ENCODE measurements at regions not wholly inside any gene's neighbourhood (a gene's known extent, or its start where the extent isn't known, plus 50 kb on each side); places are given as distances from the start of the nearest gene placed in this dataset.

- Histone ChIP-seq H3K9ac (ENCODE audit: low read length) (no peak overlapping the region), H3K9me3 (replicated peaks; ENCODE audit: insufficient read depth, low read length) (no peaks in the 10 kb centered on the region), H3K4me2 (ENCODE audit: low read depth, low read length) (no peak overlapping the region), H3F3A (ENCODE audit: insufficient read depth, low read length) (no peaks in the 10 kb centered on the region), H3K9me2 (replicated peaks; ENCODE audit: insufficient read depth, low read length) (no peaks in the 10 kb centered on the region), H3K4me1 (ENCODE audit: low read length) (no peaks in the 10 kb centered on the region), H2AFZ (ENCODE audit: low read length) (no peak overlapping the region), H3K27ac (ENCODE audit: low read length) (no peak overlapping the region), H3K4me3 (ENCODE audit: low read length) (no peak overlapping the region), H4K20me1 (ENCODE audit: insufficient read depth, low read length) (no peaks in the 10 kb centered on the region), H3K27me3 (replicated peaks; ENCODE audit: insufficient read depth, low read length) (no peaks in the 10 kb centered on the region), H3K79me2 (ENCODE audit: low read length) (no peaks in the 10 kb centered on the region), H3K36me3 (replicated peaks; ENCODE audit: insufficient read depth, low read length) (no peaks in the 10 kb centered on the region)
- TF ChIP-seq EZH2phosphoT487 (IDR thresholded peaks at IDR 0.05; ENCODE audit: low read length) = no peak
- no peak for TF ChIP-seq CTCF (IDR thresholded peaks at IDR 0.05; ENCODE audit: low read length)
- no peak for TF ChIP-seq EZH2 (optimal IDR thresholded peaks at IDR 0.05; ENCODE audit: low read depth, low read length)
- no peak for DNase-seq
Measured at GRCh38 chr4:164221631-164222030, 532.3 kb upstream of the SMIM31 start.

- Histone ChIP-seq H3K4me2 (ENCODE audit: low read depth, low read length) (no peak overlapping the region), H3K9me3 (replicated peaks; ENCODE audit: insufficient read depth, low read length) (no peaks in the 10 kb centered on the region), H2AFZ (ENCODE audit: low read length) (no peak overlapping the region), H3K79me2 (ENCODE audit: low read length) (no peaks in the 10 kb centered on the region), H3K4me1 (ENCODE audit: low read length) (no peaks in the 10 kb centered on the region), H3K9ac (ENCODE audit: low read length) (no peak overlapping the region), H3F3A (ENCODE audit: insufficient read depth, low read length) (no peaks in the 10 kb centered on the region), H3K27ac (ENCODE audit: low read length) (no peak overlapping the region), H3K4me3 (ENCODE audit: low read length) (no peak overlapping the region), H3K27me3 (replicated peaks; ENCODE audit: insufficient read depth, low read length) (no peaks in the 10 kb centered on the region), H3K9me2 (replicated peaks; ENCODE audit: insufficient read depth, low read length) (no peaks in the 10 kb centered on the region), H4K20me1 (ENCODE audit: insufficient read depth, low read length) (no peaks in the 10 kb centered on the region), H3K36me3 (replicated peaks; ENCODE audit: insufficient read depth, low read length) (no peaks in the 10 kb centered on the region)
- DNase-seq = no peak
- TF ChIP-seq CTCF (IDR thresholded peaks at IDR 0.05; ENCODE audit: low read length) (no peak), EZH2phosphoT487 (IDR thresholded peaks at IDR 0.05; ENCODE audit: low read length) (no peak), EZH2 (optimal IDR thresholded peaks at IDR 0.05; ENCODE audit: low read depth, low read length) (no peak)
Measured at GRCh38 chr4:164224871-164225270, 529.1 kb upstream of the SMIM31 start.

- Histone ChIP-seq H3K27me3 (replicated peaks; ENCODE audit: insufficient read depth, low read length) (no peaks in the 10 kb centered on the region), H3K4me1 (ENCODE audit: low read length) (no peaks in the 10 kb centered on the region), H3F3A (ENCODE audit: insufficient read depth, low read length) (no peaks in the 10 kb centered on the region), H3K36me3 (replicated peaks; ENCODE audit: insufficient read depth, low read length) (no peaks in the 10 kb centered on the region), H3K9me2 (replicated peaks; ENCODE audit: insufficient read depth, low read length) (no peaks in the 10 kb centered on the region), H3K79me2 (ENCODE audit: low read length) (no peaks in the 10 kb centered on the region), H3K4me3 (ENCODE audit: low read length) (no peak overlapping the region), H3K9me3 (replicated peaks; ENCODE audit: insufficient read depth, low read length) (no peaks in the 10 kb centered on the region), H3K27ac (ENCODE audit: low read length) (no peak overlapping the region), H3K9ac (ENCODE audit: low read length) (no peak overlapping the region), H2AFZ (ENCODE audit: low read length) (no peak overlapping the region), H4K20me1 (ENCODE audit: insufficient read depth, low read length) (no peaks in the 10 kb centered on the region), H3K4me2 (ENCODE audit: low read depth, low read length) (no peak overlapping the region)
- DNase-seq = no peak
- no peak for TF ChIP-seq EZH2phosphoT487 (IDR thresholded peaks at IDR 0.05; ENCODE audit: low read length)
Measured at GRCh38 chr4:164229255-164229654, 524.7 kb upstream of the SMIM31 start.

- H4K20me1 ChIP-seq (ENCODE audit: insufficient read depth, low read length) = no peaks in the 10 kb centered on the region
- no peak overlapping the region for H3K27ac ChIP-seq (ENCODE audit: low read length)
- no peak overlapping the region for H2AFZ ChIP-seq (ENCODE audit: low read length)
- H3K4me1 ChIP-seq (ENCODE audit: low read length) = no peaks in the 10 kb centered on the region
- H3K9me3 ChIP-seq (replicated peaks; ENCODE audit: insufficient read depth, low read length) = no peaks in the 10 kb centered on the region
- H3F3A ChIP-seq (ENCODE audit: insufficient read depth, low read length) = no peaks in the 10 kb centered on the region
- H3K36me3 ChIP-seq (replicated peaks; ENCODE audit: insufficient read depth, low read length) = no peaks in the 10 kb centered on the region
- no peak overlapping the region for H3K4me2 ChIP-seq (ENCODE audit: low read depth, low read length)
- no peak overlapping the region for H3K9ac ChIP-seq (ENCODE audit: low read length)
- no peak for TF ChIP-seq CTCF (IDR thresholded peaks at IDR 0.05; ENCODE audit: low read length)
- no peak for TF ChIP-seq EZH2 (optimal IDR thresholded peaks at IDR 0.05; ENCODE audit: low read depth, low read length)
- no peak for TF ChIP-seq EZH2phosphoT487 (IDR thresholded peaks at IDR 0.05; ENCODE audit: low read length)
- H3K4me3 ChIP-seq (ENCODE audit: low read length) = no peak overlapping the region
- H3K9me2 ChIP-seq (replicated peaks; ENCODE audit: insufficient read depth, low read length) = no peaks in the 10 kb centered on the region
- no peaks in the 10 kb centered on the region for H3K27me3 ChIP-seq (replicated peaks; ENCODE audit: insufficient read depth, low read length)
- no peaks in the 10 kb centered on the region for H3K79me2 ChIP-seq (ENCODE audit: low read length)
- no peak for DNase-seq
Measured at GRCh38 chr4:164239433-164239832, 514.5 kb upstream of the SMIM31 start.
